NCI-H510A (cell line): ENCODE measurements at regions not wholly inside any gene's neighbourhood (a gene's known extent, or its start where the extent isn't known, plus 50 kb on each side); places are given as distances from the start of the nearest gene placed in this dataset.

Experiments used
- DNase-seq: peaks from one replicate; lab custom pipeline; 2025; lab: John Stamatoyannopoulos, UW

DNA sequence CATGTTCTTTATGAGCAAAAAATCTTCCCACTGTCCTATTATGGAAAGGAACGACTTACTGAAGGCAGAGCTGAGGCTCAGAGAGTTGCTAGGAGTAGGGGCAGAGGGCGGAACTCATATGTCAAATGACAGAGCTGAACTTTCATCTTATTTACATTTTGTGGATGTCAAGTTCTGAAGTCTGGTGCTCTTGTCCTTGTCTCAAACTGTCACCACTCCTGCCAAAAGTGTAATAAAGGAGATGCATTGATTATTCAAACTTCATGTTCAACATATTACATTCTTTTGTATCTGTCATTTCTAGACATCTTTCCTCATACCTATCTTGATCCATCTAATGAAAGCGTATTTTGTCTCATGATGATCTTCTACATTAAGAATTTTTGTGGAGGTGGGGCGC lies 57.1 kb upstream of the C11orf87 start:
- DNase-seq: no peak

DNA sequence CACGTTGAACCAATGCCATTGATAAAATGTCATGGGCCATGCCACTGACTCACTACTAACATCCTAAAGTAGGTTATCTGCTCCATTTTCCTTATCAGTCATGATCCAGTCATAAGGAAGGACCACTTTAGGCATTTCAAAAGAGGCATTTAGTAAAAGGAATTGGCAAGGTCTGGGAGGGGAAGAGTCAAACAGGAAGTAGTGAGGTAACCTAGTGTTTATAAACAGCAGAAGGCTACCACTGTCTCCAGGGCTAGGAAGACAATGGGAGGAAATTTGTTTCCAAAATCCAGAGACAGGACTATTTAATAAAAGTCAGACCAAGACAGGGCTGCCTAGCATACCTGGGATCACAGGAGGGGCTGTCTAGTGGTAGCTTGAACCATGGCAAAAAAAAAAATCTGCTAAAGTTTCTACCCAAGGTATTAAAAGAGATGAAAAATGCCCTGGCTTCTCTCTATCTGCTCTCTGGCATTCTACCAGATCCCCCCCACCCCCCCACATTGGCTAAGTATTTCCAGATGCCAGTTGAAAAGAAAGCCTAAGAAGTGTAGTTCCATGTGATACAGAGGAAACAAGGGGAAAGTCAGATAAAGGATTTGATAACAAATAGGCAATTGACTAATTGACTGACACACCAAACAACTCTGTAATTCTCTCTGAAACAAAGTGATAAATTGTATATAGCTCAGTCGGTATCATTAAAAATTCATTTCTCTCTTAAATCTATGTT lies 50.4 kb upstream of the C11orf87 start:
- no peak for DNase-seq
